NCI-H774 (cell line): ENCODE measurements at regions not wholly inside any gene's neighbourhood (a gene's known extent, or its start where the extent isn't known, plus 50 kb on each side); places are given as distances from the start of the nearest gene placed in this dataset.
"Not testable (repeated sequence)": the region's sequence is repeated elsewhere in the genome, so short reads cannot be mapped to it uniquely, and the experiment has no call there.

ENCODE experiments used
- DNase-seq: peaks from one replicate; lab custom pipeline; 2025; lab: John Stamatoyannopoulos, UW

GRCh38 chr14:43056106-43056505 lies 1449.4 kb downstream of the LRFN5 start:
- no peak for DNase-seq

GRCh38 chr14:43052897-43053296 lies 1446.2 kb downstream of the LRFN5 start:
- DNase-seq, result no peak

- DNase-seq, result no peak
These were observed 1437.2 kb downstream of the LRFN5 start for GRCh38 chr14:43043850-43044249.

- DNase-seq, result no peak
These were observed 1435.7 kb downstream of the LRFN5 start for GRCh38 chr14:43042408-43042807.

GRCh38 chr14:43041976-43042375 lies 1435.3 kb downstream of the LRFN5 start:
- no peak for DNase-seq

- no peak for DNase-seq
These were observed 1434.5 kb downstream of the LRFN5 start for GRCh38 chr14:43041207-43041606.

- no peak for DNase-seq
These were observed 1433.2 kb downstream of the LRFN5 start for GRCh38 chr14:43039881-43040280.

- no peak for DNase-seq
These were observed 1424.9 kb downstream of the LRFN5 start for GRCh38 chr14:43031598-43031997.

- no peak for DNase-seq
These were observed 1415.6 kb downstream of the LRFN5 start for GRCh38 chr14:43022094-43022800.

- no peak for DNase-seq
These were observed 1413.2 kb downstream of the LRFN5 start for GRCh38 chr14:43019826-43020225.

- no peak for DNase-seq
These were observed 1407.7 kb downstream of the LRFN5 start for GRCh38 chr14:43014338-43014737.

GRCh38 chr14:43012817-43013216 lies 1406.1 kb downstream of the LRFN5 start:
- no peak for DNase-seq

GRCh38 chr14:43005807-43006206 lies 1399.1 kb downstream of the LRFN5 start:
- no peak for DNase-seq

GRCh38 chr14:43003845-43004244 lies 1397.2 kb downstream of the LRFN5 start:
- no peak for DNase-seq

GRCh38 chr14:43001731-43002130 lies 1395.1 kb downstream of the LRFN5 start:
- no peak for DNase-seq

GRCh38 chr14:42994051-42994736 lies 1387.5 kb downstream of the LRFN5 start:
- DNase-seq, result no peak

GRCh38 chr14:42992930-42993329 lies 1386.3 kb downstream of the LRFN5 start:
- no peak for DNase-seq

GRCh38 chr14:42980419-42980818 lies 1373.7 kb downstream of the LRFN5 start:
- DNase-seq, result no peak

GRCh38 chr14:42973171-42973570 lies 1366.5 kb downstream of the LRFN5 start:
- not testable (repeated sequence) for DNase-seq

GRCh38 chr14:42965512-42965911 lies 1358.8 kb downstream of the LRFN5 start:
- DNase-seq, result no peak

GRCh38 chr14:42961509-42961908 lies 1354.8 kb downstream of the LRFN5 start:
- DNase-seq, result no peak

- DNase-seq, result no peak
These were observed 1343.7 kb downstream of the LRFN5 start for GRCh38 chr14:42950363-42950762.

GRCh38 chr14:42947991-42948390 lies 1341.3 kb downstream of the LRFN5 start:
- DNase-seq, result no peak

GRCh38 chr14:42944284-42944683 lies 1337.6 kb downstream of the LRFN5 start:
- DNase-seq, result no peak
